ENCODE measurements at regions not wholly inside any gene's neighbourhood (a gene's known extent, or its start where the extent isn't known, plus 50 kb on each side); places are given as distances from the start of the nearest gene placed in this dataset.

DNA sequence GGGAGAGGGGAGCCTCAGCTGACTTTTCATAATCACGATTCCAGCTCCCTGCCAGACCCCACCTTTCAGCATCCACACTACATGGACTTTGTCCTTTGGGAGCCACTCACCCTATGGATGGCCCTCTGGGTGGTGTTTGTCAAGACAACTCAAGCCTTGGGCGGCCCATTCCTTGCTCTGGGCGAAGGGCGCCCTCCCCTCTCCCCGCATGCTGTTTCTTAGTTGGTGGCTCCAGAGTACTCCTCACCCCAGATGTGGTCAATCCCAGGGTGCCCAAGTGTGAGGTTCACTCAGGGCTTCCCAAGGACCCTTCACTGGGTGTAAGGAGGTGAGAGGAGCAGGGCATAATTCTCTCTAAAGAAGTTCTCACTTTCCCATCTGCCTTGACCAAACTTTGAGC, 710.0 kb downstream of the QKI start:
- no peaks in the 10 kb centered on the region for H3K36me3 ChIP-seq (ENCODE audit: control insufficient read depth, insufficient read depth, low read length)
- H3K9me1 ChIP-seq (ENCODE audit: control insufficient read depth, insufficient read depth, low read length) = no peaks in the 10 kb centered on the region
- ChIA-PET CTCF (ENCODE audit: low intra/inter-chr PET ratio) (no interaction called here), POLR2A (no interaction called here)
- ATAC-seq (no peak), FAIRE-seq (no peak), DNase-seq (ENCODE audit: extremely low read depth in 1 of 4, low spot score in 3 of 4) (no peak)
- intact Hi-C loops (cut with micrococcal nuclease) (no loop called here), in situ Hi-C loops (cut with MboI) (no loop called here)
- no peak overlapping the region for H3K4me2 ChIP-seq (ENCODE audit: insufficient read depth, low read length)
- no peak overlapping the region for H3K4me3 ChIP-seq
- no peak overlapping the region for H2AFZ ChIP-seq (ENCODE audit: low read depth, low read length)
- TF ChIP-seq ARNT (IDR thresholded peaks at IDR 0.05) = no peak
- TF ChIP-seq TAF9B (IDR thresholded peaks at IDR 0.05; ENCODE audit: partially characterized antibody) = no peak
- no peak for TF ChIP-seq CTBP1 (IDR thresholded peaks at IDR 0.05; ENCODE audit: borderline replicate concordance)
- no peak for TF ChIP-seq ZNF699 (CRISPR knock-in tag; IDR thresholded peaks at IDR 0.05; ENCODE audit: insufficient replicate concordance)
- no peak for TF ChIP-seq MTA2 (IDR thresholded peaks at IDR 0.05; ENCODE audit: low read depth)
- TF ChIP-seq RFX7 (CRISPR knock-in tag; IDR thresholded peaks at IDR 0.05) = no peak
- TF ChIP-seq, protein P1, sequence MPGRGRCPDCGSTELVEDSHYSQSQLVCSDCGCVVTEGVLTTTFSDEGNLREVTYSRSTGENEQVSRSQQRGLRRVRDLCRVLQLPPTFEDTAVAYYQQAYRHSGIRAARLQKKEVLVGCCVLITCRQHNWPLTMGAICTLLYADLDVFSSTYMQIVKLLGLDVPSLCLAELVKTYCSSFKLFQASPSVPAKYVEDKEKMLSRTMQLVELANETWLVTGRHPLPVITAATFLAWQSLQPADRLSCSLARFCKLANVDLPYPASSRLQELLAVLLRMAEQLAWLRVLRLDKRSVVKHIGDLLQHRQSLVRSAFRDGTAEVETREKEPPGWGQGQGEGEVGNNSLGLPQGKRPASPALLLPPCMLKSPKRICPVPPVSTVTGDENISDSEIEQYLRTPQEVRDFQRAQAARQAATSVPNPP (IDR thresholded peaks at IDR 0.05; ENCODE audit: borderline replicate concordance, insufficient read depth, insufficient read length) = no peak
- no peak for TF ChIP-seq ZNF134 (CRISPR knock-in tag; conservative IDR thresholded peaks at IDR 0.05)
- TF ChIP-seq ZBTB7A (IDR thresholded peaks at IDR 0.05; ENCODE audit: borderline replicate concordance, control insufficient read depth, low read depth, low read length) = no peak
- TF ChIP-seq KDM1A (IDR thresholded peaks at IDR 0.05) = no peak
- TF ChIP-seq, protein P2, sequence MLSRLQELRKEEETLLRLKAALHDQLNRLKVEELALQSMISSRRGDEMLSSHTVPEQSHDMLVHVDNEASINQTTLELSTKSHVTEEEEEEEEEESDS (CRISPR knock-in tag; IDR thresholded peaks at IDR 0.05) = no peak
- no peak for TF ChIP-seq MAZ (CRISPR knock-in tag; conservative IDR thresholded peaks at IDR 0.05 in 1 of 2, IDR thresholded peaks at IDR 0.05 in 1 of 2)
- no peak for TF ChIP-seq RNF2 (IDR thresholded peaks at IDR 0.05)
- TF ChIP-seq, protein P3, sequence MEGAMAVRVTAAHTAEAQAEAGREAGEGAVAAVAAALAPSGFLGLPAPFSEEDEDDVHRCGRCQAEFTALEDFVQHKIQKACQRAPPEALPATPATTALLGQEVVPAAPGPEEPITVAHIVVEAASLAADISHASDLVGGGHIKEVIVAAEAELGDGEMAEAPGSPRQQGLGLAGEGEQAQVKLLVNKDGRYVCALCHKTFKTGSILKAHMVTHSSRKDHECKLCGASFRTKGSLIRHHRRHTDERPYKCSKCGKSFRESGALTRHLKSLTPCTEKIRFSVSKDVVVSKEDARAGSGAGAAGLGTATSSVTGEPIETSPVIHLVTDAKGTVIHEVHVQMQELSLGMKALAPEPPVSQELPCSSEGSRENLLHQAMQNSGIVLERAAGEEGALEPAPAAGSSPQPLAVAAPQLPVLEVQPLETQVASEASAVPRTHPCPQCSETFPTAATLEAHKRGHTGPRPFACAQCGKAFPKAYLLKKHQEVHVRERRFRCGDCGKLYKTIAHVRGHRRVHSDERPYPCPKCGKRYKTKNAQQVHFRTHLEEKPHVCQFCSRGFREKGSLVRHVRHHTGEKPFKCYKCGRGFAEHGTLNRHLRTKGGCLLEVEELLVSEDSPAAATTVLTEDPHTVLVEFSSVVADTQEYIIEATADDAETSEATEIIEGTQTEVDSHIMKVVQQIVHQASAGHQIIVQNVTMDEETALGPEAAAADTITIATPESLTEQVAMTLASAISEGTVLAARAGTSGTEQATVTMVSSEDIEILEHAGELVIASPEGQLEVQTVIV (CRISPR knock-in tag; IDR thresholded peaks at IDR 0.05; ENCODE audit: borderline replicate concordance) = no peak
- no peak for TF ChIP-seq NUFIP1 (IDR thresholded peaks at IDR 0.05; ENCODE audit: partially characterized antibody)
- no peak for TF ChIP-seq DNMT1 (IDR thresholded peaks at IDR 0.05)
- no peak for TF ChIP-seq KHSRP (IDR thresholded peaks at IDR 0.05)
- no peak for TF ChIP-seq CBFB (CRISPR knock-in tag; IDR thresholded peaks at IDR 0.05)
- no peak for TF ChIP-seq CBX3 (IDR thresholded peaks at IDR 0.05; ENCODE audit: borderline replicate concordance in 1 of 2, low read length in 2 of 2)
- TF ChIP-seq, protein P4, sequence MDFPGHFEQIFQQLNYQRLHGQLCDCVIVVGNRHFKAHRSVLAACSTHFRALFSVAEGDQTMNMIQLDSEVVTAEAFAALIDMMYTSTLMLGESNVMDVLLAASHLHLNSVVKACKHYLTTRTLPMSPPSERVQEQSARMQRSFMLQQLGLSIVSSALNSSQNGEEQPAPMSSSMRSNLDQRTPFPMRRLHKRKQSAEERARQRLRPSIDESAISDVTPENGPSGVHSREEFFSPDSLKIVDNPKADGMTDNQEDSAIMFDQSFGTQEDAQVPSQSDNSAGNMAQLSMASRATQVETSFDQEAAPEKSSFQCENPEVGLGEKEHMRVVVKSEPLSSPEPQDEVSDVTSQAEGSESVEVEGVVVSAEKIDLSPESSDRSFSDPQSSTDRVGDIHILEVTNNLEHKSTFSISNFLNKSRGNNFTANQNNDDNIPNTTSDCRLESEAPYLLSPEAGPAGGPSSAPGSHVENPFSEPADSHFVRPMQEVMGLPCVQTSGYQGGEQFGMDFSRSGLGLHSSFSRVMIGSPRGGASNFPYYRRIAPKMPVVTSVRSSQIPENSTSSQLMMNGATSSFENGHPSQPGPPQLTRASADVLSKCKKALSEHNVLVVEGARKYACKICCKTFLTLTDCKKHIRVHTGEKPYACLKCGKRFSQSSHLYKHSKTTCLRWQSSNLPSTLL (IDR thresholded peaks at IDR 0.05) = no peak
- H4K20me1 ChIP-seq (replicated peaks; ENCODE audit: control insufficient read depth, insufficient read depth, low read length) = no peaks in the 10 kb centered on the region
- H3K9ac ChIP-seq (ENCODE audit: insufficient read depth in 1 of 2, low read depth in 2 of 2, low read length in 2 of 2) = no peak overlapping the region
- H3K79me2 ChIP-seq (ENCODE audit: control insufficient read depth, insufficient read depth, low read length) = no peaks in the 10 kb centered on the region
- WGBS (ENCODE audit: insufficient coverage, low coverage, missing lambda C conversion rate) = no CpG with 5 or more reads among the region's 5 CpGs
- no peaks in the 10 kb centered on the region for H3K4me1 ChIP-seq (replicated peaks in 1 of 2; ENCODE audit: control insufficient read depth in 2 of 2, insufficient read depth in 2 of 2, low read length in 2 of 2)
- no peaks in the 10 kb centered on the region for H3K9me3 ChIP-seq (replicated peaks; ENCODE audit: control insufficient read depth, insufficient read depth, low read depth, low read length)
- no TSS peak for BruUV-seq (replicated peaks)
- H3K27ac ChIP-seq (ENCODE audit: extremely low read depth, low read depth, low read length) = no peak overlapping the region
- no peaks in the 10 kb centered on the region for H3K27me3 ChIP-seq (ENCODE audit: control insufficient read depth in 2 of 2, insufficient read depth in 2 of 2, low read length in 2 of 2)

Data from K562 (cell line).